Type B pancreatic cell (in vitro differentiated cells): ENCODE measurements at regions not wholly inside any gene's neighbourhood (a gene's known extent, or its start where the extent isn't known, plus 50 kb on each side); places are given as distances from the start of the nearest gene placed in this dataset.
A peak's percentile ranks its signal among the peaks of the same experiment; 100 is the strongest.

Experiments used
- DNase-seq: peaks from one replicate; pipeline ENCODE4 v3.0.0; 2021; ENCODE audit warnings: mixed read lengths; ENCODE audit not compliant: unreplicated experiment; ENCODE audit errors: extremely low spot score
- H3K27ac Mint-ChIP-seq: 2 replicates; pipeline ENCODE4 v1.8.0; 2021; ENCODE audit warnings: mild to moderate bottlenecking, mixed read lengths
- H3K27me3 Mint-ChIP-seq: 2 replicates; pipeline ENCODE4 v1.8.0; 2021; ENCODE audit warnings: mixed read lengths
- H3K36me3 Mint-ChIP-seq: 2 replicates; pipeline ENCODE4 v1.8.0; 2021; ENCODE audit warnings: mixed read lengths
- H3K4me1 Mint-ChIP-seq: one replicate; pipeline ENCODE4 v1.8.0; 2021; ENCODE audit warnings: mixed read lengths; ENCODE audit not compliant: unreplicated experiment
- H3K4me3 Mint-ChIP-seq: 2 replicates; pipeline ENCODE4 v1.8.0; 2021; ENCODE audit warnings: mild to moderate bottlenecking, mixed read lengths
- H3K9me3 Mint-ChIP-seq: 2 replicates; pipeline ENCODE4 v1.8.0; 2021; ENCODE audit warnings: mixed read lengths
- CTCF ChIP-seq: fragments of 200-600 bp; sonication (generic); conservative IDR thresholded peaks from 2 replicates; pipeline ENCODE4 v1.5.0; 2021; ENCODE audit warnings: antibody characterized with exemption, mild to moderate bottlenecking

DNA sequence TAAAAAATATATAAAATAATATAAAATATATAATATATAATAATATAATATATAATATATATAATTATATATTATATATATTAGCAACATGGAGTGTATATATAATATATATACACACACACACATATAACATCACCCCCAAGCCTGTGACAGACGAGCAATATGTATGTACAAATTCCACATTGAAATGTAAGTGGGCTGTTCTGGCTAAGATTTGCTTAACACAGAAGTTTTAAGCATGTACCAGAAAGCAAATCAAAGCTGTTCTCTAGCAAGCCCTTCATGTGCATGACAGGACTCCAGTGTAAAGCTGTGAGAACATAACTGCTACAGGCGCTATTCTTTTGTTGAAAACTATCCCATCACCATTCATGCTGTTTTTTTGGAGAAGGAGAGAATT is 261.7 kb upstream of the TNP1 start:
- DNase-seq: no peak
- peaks cover 4% of the 10 kb centered on the region for H3K27me3 Mint-ChIP-seq
- H3K4me3 Mint-ChIP-seq: no peak overlapping the region
- no peaks in the 10 kb centered on the region for H3K36me3 Mint-ChIP-seq
- no peak for TF ChIP-seq CTCF
- peaks cover 7% of the 10 kb centered on the region for H3K4me1 Mint-ChIP-seq
- H3K9me3 Mint-ChIP-seq: no peaks in the 10 kb centered on the region
- H3K27ac Mint-ChIP-seq: no peak overlapping the region

- Mint-ChIP-seq H3K27me3 (peaks cover 4% of the 10 kb centered on the region), H3K36me3 (no peaks in the 10 kb centered on the region), H3K9me3 (peaks cover 7% of the 10 kb centered on the region), H3K4me3 (no peak overlapping the region), H3K27ac (no peak overlapping the region), H3K4me1 (peaks cover 4% of the 10 kb centered on the region)
- TF ChIP-seq CTCF: no peak
- no peak for DNase-seq
Measured at GRCh38 chr2:217120429-217120828, 260.6 kb upstream of the TNP1 start.

GRCh38 chr2:217118559-217119284 is 258.9 kb upstream of the TNP1 start:
- no peak overlapping the region for H3K27ac Mint-ChIP-seq
- H3K27me3 Mint-ChIP-seq: peaks cover 4% of the 10 kb centered on the region
- no peak for TF ChIP-seq CTCF
- DNase-seq: no peak
- peaks cover 7% of the 10 kb centered on the region for H3K9me3 Mint-ChIP-seq
- H3K4me3 Mint-ChIP-seq: no peak overlapping the region
- H3K4me1 Mint-ChIP-seq: no peaks in the 10 kb centered on the region
- no peaks in the 10 kb centered on the region for H3K36me3 Mint-ChIP-seq

- Mint-ChIP-seq H3K27ac (no peak overlapping the region), H3K27me3 (peaks cover 1% of the 10 kb centered on the region), H3K36me3 (no peaks in the 10 kb centered on the region), H3K4me1 (no peaks in the 10 kb centered on the region), H3K9me3 (peaks cover 7% of the 10 kb centered on the region), H3K4me3 (no peak overlapping the region)
- DNase-seq: no peak
- no peak for TF ChIP-seq CTCF
Measured at GRCh38 chr2:217117523-217117922, 257.7 kb upstream of the TNP1 start.

GRCh38 chr2:217116610-217117009 is 256.7 kb upstream of the TNP1 start:
- Mint-ChIP-seq H3K9me3 (peaks cover 7% of the 10 kb centered on the region), H3K4me3 (no peak overlapping the region), H3K4me1 (no peaks in the 10 kb centered on the region), H3K36me3 (no peaks in the 10 kb centered on the region), H3K27me3 (peaks cover 3% of the 10 kb centered on the region), H3K27ac (peak overlapping the region; percentile 6)
- no peak for TF ChIP-seq CTCF
- no peak for DNase-seq
